Activated CD4-positive, alpha-beta T cell treated with anti-CD3 and anti-CD28 coated beads, Interleukin-2, amount 10 ng/mL, durations not matched to agents 7 days and 5 days (primary cell): ENCODE measurements at regions not wholly inside any gene's neighbourhood (a gene's known extent, or its start where the extent isn't known, plus 50 kb on each side); places are given as distances from the start of the nearest gene placed in this dataset.

Experiments used
- CTCF ChIA-PET: fragments of 350-600 bp; sonication (Branson Sonifier 250); formaldehyde crosslinking; loops from one replicate; lab custom pipeline; 2021; ENCODE audit warnings: antibody characterized with exemption; lab: Charles Lee
- POLR2A ChIA-PET: fragments of 350-600 bp; sonication (Branson Sonifier 250); formaldehyde crosslinking; loops from one replicate; lab custom pipeline; 2021; ENCODE audit warnings: antibody characterized with exemption; lab: Charles Lee
- DNase-seq: peaks from one replicate; pipeline ENCODE4 v3.0.0-alpha.2; 2020
- H3K27ac Mint-ChIP-seq: one replicate; pipeline ENCODE4 v1.8.0; 2021; ENCODE audit warnings: mild to moderate bottlenecking, moderate library complexity, mixed read lengths
- H3K27me3 Mint-ChIP-seq: one replicate; pipeline ENCODE4 v1.8.0; 2021; ENCODE audit warnings: mixed read lengths
- H3K36me3 Mint-ChIP-seq: one replicate; pipeline ENCODE4 v1.8.0; 2021; ENCODE audit warnings: low read depth, mixed read lengths
- H3K4me1 Mint-ChIP-seq: one replicate; pipeline ENCODE4 v1.8.0; 2021; ENCODE audit warnings: mixed read lengths
- H3K4me3 Mint-ChIP-seq: one replicate; pipeline ENCODE4 v1.8.0; 2021; ENCODE audit warnings: mild to moderate bottlenecking, moderate library complexity, mixed read lengths
- H3K9me3 Mint-ChIP-seq: one replicate; pipeline ENCODE4 v1.8.0; 2021; ENCODE audit warnings: mixed read lengths

DNA sequence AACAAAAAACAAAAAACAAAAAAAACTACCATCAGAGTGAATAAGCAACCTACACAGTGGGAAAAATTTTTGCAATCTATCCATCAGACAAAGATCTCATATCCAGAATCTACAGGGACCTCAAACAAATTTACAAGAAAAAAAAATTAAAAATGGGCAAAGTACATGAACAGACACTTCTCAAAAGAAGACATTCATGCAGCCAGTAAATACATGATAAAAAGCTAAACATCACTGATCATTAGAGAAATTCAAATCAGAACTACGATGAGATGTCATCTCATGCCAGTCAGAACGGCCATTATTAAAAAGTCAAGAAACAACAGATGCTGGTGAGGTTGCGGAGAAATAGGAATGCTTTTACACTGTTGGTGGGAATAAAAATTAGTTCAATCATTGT lies 466.5 kb upstream of the ATXN7L3B start:
- no peak overlapping the region for H3K27ac Mint-ChIP-seq
- H3K4me1 Mint-ChIP-seq, result no peaks in the 10 kb centered on the region
- no peak for DNase-seq
- H3K27me3 Mint-ChIP-seq, result no peaks in the 10 kb centered on the region
- no peak overlapping the region for H3K4me3 Mint-ChIP-seq
- peaks cover 16% of the 10 kb centered on the region for H3K9me3 Mint-ChIP-seq
- CTCF ChIA-PET, result no interaction called here
- H3K36me3 Mint-ChIP-seq, result no peaks in the 10 kb centered on the region
- POLR2A ChIA-PET, result no interaction called here

- CTCF ChIA-PET, result no interaction called here
These were observed 460.7 kb upstream of the ATXN7L3B start for GRCh38 chr12:74076918-74077317.

GRCh38 chr12:74105434-74105833 lies 432.2 kb upstream of the ATXN7L3B start:
- POLR2A ChIA-PET, result no interaction called here

More at GRCh38 chr12:74076918-74077317, 460.7 kb upstream of the ATXN7L3B start:
- no peak for DNase-seq
- H3K4me3 Mint-ChIP-seq, result no peak overlapping the region
- H3K9me3 Mint-ChIP-seq, result peaks cover 4% of the 10 kb centered on the region
- H3K27me3 Mint-ChIP-seq, result no peaks in the 10 kb centered on the region
- POLR2A ChIA-PET, result no interaction called here
- no peaks in the 10 kb centered on the region for H3K36me3 Mint-ChIP-seq
- no peaks in the 10 kb centered on the region for H3K4me1 Mint-ChIP-seq
- H3K27ac Mint-ChIP-seq, result no peak overlapping the region

GRCh38 chr12:74108729-74109128 lies 428.9 kb upstream of the ATXN7L3B start:
- Mint-ChIP-seq H3K9me3 (peaks cover 2% of the 10 kb centered on the region), H3K27ac (no peak overlapping the region), H3K36me3 (no peaks in the 10 kb centered on the region), H3K4me1 (no peaks in the 10 kb centered on the region), H3K4me3 (no peak overlapping the region), H3K27me3 (no peaks in the 10 kb centered on the region)
- no peak for DNase-seq
- ChIA-PET CTCF (no interaction called here), POLR2A (no interaction called here)

More at GRCh38 chr12:74105434-74105833, 432.2 kb upstream of the ATXN7L3B start:
- H3K4me3 Mint-ChIP-seq, result no peak overlapping the region
- CTCF ChIA-PET, result no interaction called here
- no peak for DNase-seq
- no peak overlapping the region for H3K27ac Mint-ChIP-seq
- no peaks in the 10 kb centered on the region for H3K27me3 Mint-ChIP-seq
- H3K36me3 Mint-ChIP-seq, result no peaks in the 10 kb centered on the region
- H3K4me1 Mint-ChIP-seq, result no peaks in the 10 kb centered on the region
- peaks cover 2% of the 10 kb centered on the region for H3K9me3 Mint-ChIP-seq

GRCh38 chr12:74111688-74112360 lies 425.8 kb upstream of the ATXN7L3B start:
- H3K9me3 Mint-ChIP-seq, result peaks cover 2% of the 10 kb centered on the region
- H3K27me3 Mint-ChIP-seq, result no peaks in the 10 kb centered on the region
- H3K4me1 Mint-ChIP-seq, result no peaks in the 10 kb centered on the region
- DNase-seq, result no peak
- CTCF ChIA-PET, result no interaction called here
- H3K27ac Mint-ChIP-seq, result no peak overlapping the region
- POLR2A ChIA-PET, result no interaction called here
- no peaks in the 10 kb centered on the region for H3K36me3 Mint-ChIP-seq
- H3K4me3 Mint-ChIP-seq, result no peak overlapping the region

- Mint-ChIP-seq H3K4me1 (no peaks in the 10 kb centered on the region), H3K4me3 (no peak overlapping the region), H3K27ac (no peak overlapping the region), H3K36me3 (no peaks in the 10 kb centered on the region), H3K9me3 (no peaks in the 10 kb centered on the region), H3K27me3 (no peaks in the 10 kb centered on the region)
- POLR2A ChIA-PET, result no interaction called here
- no peak for DNase-seq
- CTCF ChIA-PET, result no interaction called here
These were observed 417.7 kb upstream of the ATXN7L3B start for GRCh38 chr12:74119811-74120362.

DNA sequence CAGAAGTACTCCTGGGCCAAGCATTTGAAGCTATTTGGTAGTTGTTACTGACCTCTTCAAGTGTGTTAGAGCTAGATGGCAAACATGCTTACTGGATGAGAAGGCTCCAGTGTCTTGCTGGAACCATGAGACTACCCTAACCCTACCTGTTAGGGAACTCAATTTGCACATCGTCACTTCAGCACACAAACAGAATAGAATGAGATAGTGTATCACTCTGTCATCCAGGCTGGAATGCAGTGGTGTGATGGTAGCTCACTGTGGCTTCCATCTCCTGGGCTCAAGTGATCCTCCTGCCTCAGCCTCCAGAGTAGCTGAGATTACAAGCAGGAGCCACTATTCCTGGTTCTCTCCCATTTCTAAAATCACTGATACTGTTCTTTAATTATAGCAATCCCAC lies 417.0 kb upstream of the ATXN7L3B start:
- DNase-seq, result no peak
- no peaks in the 10 kb centered on the region for H3K4me1 Mint-ChIP-seq
- no peaks in the 10 kb centered on the region for H3K9me3 Mint-ChIP-seq
- no peak overlapping the region for H3K4me3 Mint-ChIP-seq
- ChIA-PET POLR2A (no interaction called here), CTCF (no interaction called here)
- no peaks in the 10 kb centered on the region for H3K27me3 Mint-ChIP-seq
- no peaks in the 10 kb centered on the region for H3K36me3 Mint-ChIP-seq
- H3K27ac Mint-ChIP-seq, result no peak overlapping the region

DNA sequence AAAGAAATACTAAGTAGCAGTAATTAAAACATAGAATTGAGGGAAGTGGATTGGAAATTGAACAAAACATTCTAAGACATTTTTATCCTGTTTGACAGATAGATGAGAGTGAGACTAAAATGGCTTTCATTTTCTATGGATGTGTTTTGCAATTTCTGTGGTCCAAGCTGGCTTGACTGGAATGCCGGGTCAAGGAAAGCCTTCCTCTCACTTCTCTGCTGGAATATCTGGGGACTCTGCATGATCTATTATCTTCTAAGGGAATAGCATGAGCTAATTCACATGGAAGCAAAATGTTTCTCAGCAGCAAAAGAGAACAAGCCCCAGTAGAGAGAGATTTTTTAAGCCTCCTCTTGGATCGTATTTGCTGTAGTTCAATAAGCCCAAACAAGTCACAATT lies 407.9 kb upstream of the ATXN7L3B start:
- DNase-seq, result no peak
- POLR2A ChIA-PET, result no interaction called here
- Mint-ChIP-seq H3K27me3 (no peaks in the 10 kb centered on the region), H3K4me3 (no peak overlapping the region), H3K36me3 (no peaks in the 10 kb centered on the region), H3K4me1 (no peaks in the 10 kb centered on the region), H3K9me3 (no peaks in the 10 kb centered on the region), H3K27ac (no peak overlapping the region)
- CTCF ChIA-PET, result no interaction called here

DNA sequence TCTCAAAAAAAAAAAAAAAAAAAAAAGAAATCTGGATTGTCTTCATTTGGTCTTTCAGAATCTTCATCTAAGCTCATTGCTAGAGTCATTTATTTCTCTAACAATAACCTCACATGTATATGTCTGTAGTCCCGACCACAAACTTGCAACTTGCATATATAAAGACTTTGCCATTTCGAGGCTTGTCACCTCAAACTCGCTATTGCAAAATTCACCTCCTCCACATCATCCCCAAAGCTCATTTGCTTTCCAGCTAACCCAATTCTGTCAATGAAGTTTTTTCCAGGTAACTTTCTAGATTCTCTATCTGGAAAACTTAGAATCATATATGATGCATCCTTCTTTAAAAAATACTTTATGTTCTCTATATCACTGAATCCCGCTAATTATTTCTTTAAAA lies 393.2 kb upstream of the ATXN7L3B start:
- Mint-ChIP-seq H3K27ac (no peak overlapping the region), H3K27me3 (no peaks in the 10 kb centered on the region), H3K4me1 (no peaks in the 10 kb centered on the region), H3K9me3 (no peaks in the 10 kb centered on the region), H3K4me3 (no peak overlapping the region), H3K36me3 (no peaks in the 10 kb centered on the region)
- POLR2A ChIA-PET, result no interaction called here
- DNase-seq, result no peak
- CTCF ChIA-PET, result interaction anchor here (0.7 kb wide), 1 partner anchor 121 kb away, joined by 3 read pairs; no protein-coding TSS in a partner anchor

DNA sequence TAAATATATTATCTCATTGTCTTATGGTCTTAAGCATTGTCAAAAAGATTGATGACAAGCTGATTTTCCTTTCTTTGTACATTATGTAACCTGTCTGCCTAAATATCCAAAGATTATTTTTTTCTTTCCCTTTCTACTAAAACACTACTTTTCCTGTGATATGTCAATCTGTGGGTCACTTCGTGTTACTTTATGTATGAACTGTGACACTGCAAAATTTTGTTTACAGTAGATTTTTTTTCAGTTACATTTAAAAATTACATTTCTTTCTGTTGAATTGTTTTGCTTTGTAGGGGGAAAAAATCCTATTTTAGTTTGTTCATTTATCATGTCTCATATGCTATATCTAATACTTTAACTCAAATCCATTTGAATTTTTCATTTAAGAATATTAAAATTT lies 392.3 kb upstream of the ATXN7L3B start:
- no peak overlapping the region for H3K27ac Mint-ChIP-seq
- H3K9me3 Mint-ChIP-seq, result no peaks in the 10 kb centered on the region
- no peaks in the 10 kb centered on the region for H3K27me3 Mint-ChIP-seq
- CTCF ChIA-PET, result no interaction called here
- DNase-seq, result no peak
- POLR2A ChIA-PET, result no interaction called here
- H3K4me1 Mint-ChIP-seq, result no peaks in the 10 kb centered on the region
- H3K36me3 Mint-ChIP-seq, result no peaks in the 10 kb centered on the region
- no peak overlapping the region for H3K4me3 Mint-ChIP-seq

DNA sequence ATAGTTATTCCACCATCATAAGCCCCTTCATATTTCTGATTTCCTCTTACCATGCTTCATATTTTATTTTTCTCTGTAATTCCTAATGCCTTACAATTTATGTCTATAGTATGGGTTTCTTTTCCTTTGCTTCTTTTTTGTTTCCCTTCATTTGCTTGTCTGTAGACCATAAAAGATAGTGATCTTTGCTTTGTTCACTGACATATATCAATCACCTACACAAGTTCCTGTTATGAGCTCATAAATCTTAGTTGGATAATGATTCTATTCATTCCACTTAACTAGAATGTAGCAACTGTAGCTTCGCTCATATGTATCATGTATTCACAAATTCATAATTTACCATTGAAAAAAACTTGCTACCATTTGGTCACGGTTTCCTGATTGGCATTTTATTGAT lies 388.8 kb upstream of the ATXN7L3B start:
- ChIA-PET CTCF (no interaction called here), POLR2A (no interaction called here)
- DNase-seq, result no peak
- no peak overlapping the region for H3K27ac Mint-ChIP-seq
- no peaks in the 10 kb centered on the region for H3K4me1 Mint-ChIP-seq
- no peaks in the 10 kb centered on the region for H3K36me3 Mint-ChIP-seq
- H3K9me3 Mint-ChIP-seq, result no peaks in the 10 kb centered on the region
- no peaks in the 10 kb centered on the region for H3K27me3 Mint-ChIP-seq
- no peak overlapping the region for H3K4me3 Mint-ChIP-seq

- Mint-ChIP-seq H3K9me3 (no peaks in the 10 kb centered on the region), H3K4me3 (no peak overlapping the region), H3K36me3 (no peaks in the 10 kb centered on the region), H3K27ac (no peak overlapping the region), H3K4me1 (no peaks in the 10 kb centered on the region), H3K27me3 (no peaks in the 10 kb centered on the region)
- ChIA-PET CTCF (no interaction called here), POLR2A (no interaction called here)
- no peak for DNase-seq
These were observed 385.3 kb upstream of the ATXN7L3B start for GRCh38 chr12:74152370-74152769.

- Mint-ChIP-seq H3K4me1 (no peaks in the 10 kb centered on the region), H3K36me3 (no peaks in the 10 kb centered on the region), H3K9me3 (peaks cover 3% of the 10 kb centered on the region), H3K4me3 (no peak overlapping the region), H3K27ac (no peak overlapping the region), H3K27me3 (no peaks in the 10 kb centered on the region)
- POLR2A ChIA-PET, result no interaction called here
- no peak for DNase-seq
- CTCF ChIA-PET, result no interaction called here
These were observed 371.5 kb upstream of the ATXN7L3B start for GRCh38 chr12:74166096-74166495.

GRCh38 chr12:74169607-74170006 lies 368.0 kb upstream of the ATXN7L3B start:
- no peaks in the 10 kb centered on the region for H3K4me1 Mint-ChIP-seq
- no peaks in the 10 kb centered on the region for H3K27me3 Mint-ChIP-seq
- H3K27ac Mint-ChIP-seq, result no peak overlapping the region
- no peaks in the 10 kb centered on the region for H3K36me3 Mint-ChIP-seq
- no peak overlapping the region for H3K4me3 Mint-ChIP-seq
- CTCF ChIA-PET, result no interaction called here
- DNase-seq, result no peak
- POLR2A ChIA-PET, result no interaction called here
- peaks cover 4% of the 10 kb centered on the region for H3K9me3 Mint-ChIP-seq
